Mesenchymal stem cell (in vitro differentiated cells and primary cell): ENCODE measurements at regions not wholly inside any gene's neighbourhood (a gene's known extent, or its start where the extent isn't known, plus 50 kb on each side); places are given as distances from the start of the nearest gene placed in this dataset.
"Not testable (repeated sequence)": the region's sequence is repeated elsewhere in the genome, so short reads cannot be mapped to it uniquely, and the experiment has no call there.

Experiments
- DNase-seq: peaks from one replicate; pipeline ENCODE4 v3.0.0-alpha.2; 2013
- H2AFZ ChIP-seq: one replicate; pipeline ENCODE4 v1.6.1; 2013; ENCODE audit warnings: low read depth, mild to moderate bottlenecking, control low read depth, inconsistent platforms, low read length, moderate library complexity
- H2AK5ac ChIP-seq: 2 replicates; pipeline ENCODE4 v1.6.1; 2013; ENCODE audit warnings: low read length, moderate library complexity, mild to moderate bottlenecking, inconsistent platforms; ENCODE audit not compliant: severe bottlenecking
- H2BK120ac ChIP-seq: one replicate; pipeline ENCODE4 v1.6.1; 2013; ENCODE audit warnings: low read depth, mild to moderate bottlenecking, inconsistent platforms, low read length, moderate library complexity
- H2BK12ac ChIP-seq, 2 experiments: one replicate each; pipeline ENCODE4 v1.6.1; 2013; ENCODE audit warnings: inconsistent platforms in 2 of 2, low read length in 2 of 2, mild to moderate bottlenecking in 2 of 2, moderate library complexity in 2 of 2, control low read depth in 1 of 2
- H2BK15ac ChIP-seq: one replicate; pipeline ENCODE4 v1.6.1; 2013; ENCODE audit warnings: mild to moderate bottlenecking, low read depth, inconsistent platforms; ENCODE audit not compliant: poor library complexity, severe bottlenecking
- H2BK5ac ChIP-seq: 2 replicates; pipeline ENCODE4 v1.6.1; 2013; ENCODE audit warnings: low read depth, mild to moderate bottlenecking, low read length, control low read depth, inconsistent platforms; ENCODE audit not compliant: poor library complexity, severe bottlenecking
- H3K14ac ChIP-seq, 2 experiments: one replicate each; pipeline ENCODE4 v1.6.1; 2013; ENCODE audit warnings: inconsistent platforms in 2 of 2, low read length in 2 of 2, control low read depth in 1 of 2, mild to moderate bottlenecking in 1 of 2, moderate library complexity in 1 of 2
- H3K18ac ChIP-seq, 2 experiments: one replicate each; pipeline ENCODE4 v1.6.1; 2013; ENCODE audit warnings: inconsistent platforms in 2 of 2, low read length in 2 of 2, control low read depth in 1 of 2, low read depth in 1 of 2, mild to moderate bottlenecking in 1 of 2
- H3K23ac ChIP-seq, 2 experiments: one replicate each; pipeline ENCODE4 v1.6.1; 2013; ENCODE audit warnings: inconsistent platforms in 2 of 2, low read length in 2 of 2, mild to moderate bottlenecking in 2 of 2, moderate library complexity in 2 of 2, control low read depth in 1 of 2
- H3K27ac ChIP-seq: 2 replicates; pipeline ENCODE4 v1.5.1; 2013; ENCODE audit warnings: mild to moderate bottlenecking, moderate library complexity, low read length, control low read depth, inconsistent platforms; ENCODE audit not compliant: poor library complexity, severe bottlenecking
- H3K27me3 ChIP-seq, 2 experiments: 2 replicates each; pipeline versions ENCODE4 v1.6.1 to v1.7.0; 2013; ENCODE audit warnings: low read length in 2 of 2, mild to moderate bottlenecking in 2 of 2, moderate library complexity in 2 of 2, control low read depth in 1 of 2, inconsistent platforms in 1 of 2; ENCODE audit not compliant: control insufficient read depth in 1 of 2, insufficient read depth in 1 of 2
- H3K36me3 ChIP-seq, 2 experiments: 2 replicates each; pipeline versions ENCODE4 v1.6.1 to v1.7.0; 2013; ENCODE audit warnings: low read length in 2 of 2, control low read depth in 1 of 2, inconsistent platforms in 1 of 2, low read depth in 1 of 2, mild to moderate bottlenecking in 1 of 2; ENCODE audit not compliant: insufficient read depth in 2 of 2, control insufficient read depth in 1 of 2
- H3K4ac ChIP-seq, 2 experiments: one replicate each; pipeline ENCODE4 v1.6.1; 2013; ENCODE audit warnings: inconsistent platforms in 2 of 2, low read length in 2 of 2, mild to moderate bottlenecking in 2 of 2, moderate library complexity in 2 of 2, control low read depth in 1 of 2, low read depth in 1 of 2
- H3K4me1 ChIP-seq: 2 replicates; pipeline ENCODE4 v1.6.1; 2013; ENCODE audit warnings: low read depth, low read length, control low read depth; ENCODE audit not compliant: control insufficient read depth, insufficient read depth
- H3K4me2 ChIP-seq: 2 replicates; pipeline ENCODE4 v1.6.1; 2013; ENCODE audit warnings: low read length, mild to moderate bottlenecking, inconsistent platforms; ENCODE audit not compliant: poor library complexity, severe bottlenecking
- H3K4me3 ChIP-seq, 2 experiments: 2 replicates each; pipeline versions ENCODE4 v1.5.1 to v1.7.0; 2013; ENCODE audit warnings: low read length in 2 of 2, mild to moderate bottlenecking in 2 of 2, control low read depth in 1 of 2, low read depth in 1 of 2; ENCODE audit not compliant: insufficient read depth in 1 of 2
- H3K79me1 ChIP-seq: replicated peaks from 2 replicates; pipeline ENCODE4 v1.6.1; 2013; ENCODE audit warnings: mild to moderate bottlenecking, control low read depth, low read length, inconsistent platforms; ENCODE audit not compliant: poor library complexity, severe bottlenecking
- H3K9ac ChIP-seq: 2 replicates; pipeline ENCODE4 v1.7.0; 2013; ENCODE audit warnings: mild to moderate bottlenecking, low read length, moderate library complexity
- H3K9me3 ChIP-seq: 2 replicates; pipeline ENCODE4 v1.7.0; 2013; ENCODE audit warnings: mild to moderate bottlenecking, low read length; ENCODE audit not compliant: control insufficient read depth
- H4K8ac ChIP-seq: one replicate; pipeline ENCODE4 v1.6.1; 2013; ENCODE audit warnings: inconsistent platforms, mild to moderate bottlenecking, low read length, moderate library complexity
- H4K91ac ChIP-seq: one replicate; pipeline ENCODE4 v1.6.1; 2013; ENCODE audit warnings: mild to moderate bottlenecking, low read length, inconsistent platforms
- WGBS: methylation state at CpG from one replicate; pipeline ENCODE4 v1.1.7; 2013; ENCODE audit warnings: mixed read lengths; 5-methylcytosine and 5-hydroxymethylcytosine counted together

GRCh38 chr21:6072691-6073090 lies 4448.7 kb upstream of the TPTE start:
- not testable (repeated sequence) for H3K36me3 ChIP-seq, H3K18ac ChIP-seq, H3K4me2 ChIP-seq, H3K9ac ChIP-seq, H3K27me3 ChIP-seq, H4K8ac ChIP-seq, H2BK120ac ChIP-seq, H2AFZ ChIP-seq, H3K79me1 ChIP-seq, H3K4me1 ChIP-seq, H2BK12ac ChIP-seq, H3K14ac ChIP-seq, H3K9me3 ChIP-seq, H3K27ac ChIP-seq, H2BK5ac ChIP-seq, H3K23ac ChIP-seq, H4K91ac ChIP-seq, H2AK5ac ChIP-seq, H3K4ac ChIP-seq, DNase-seq, H3K4me3 ChIP-seq, H2BK15ac ChIP-seq
- WGBS = no CpG with 5 or more reads among the region's 5 CpGs

- not testable (repeated sequence) for H2BK5ac ChIP-seq, H2AFZ ChIP-seq, H2BK12ac ChIP-seq, H3K14ac ChIP-seq, H3K27me3 ChIP-seq, H4K8ac ChIP-seq, H2BK120ac ChIP-seq, H3K36me3 ChIP-seq, H4K91ac ChIP-seq, H3K18ac ChIP-seq, H3K4ac ChIP-seq, H3K4me1 ChIP-seq, H3K9me3 ChIP-seq, H2AK5ac ChIP-seq, H3K9ac ChIP-seq, H3K4me3 ChIP-seq, DNase-seq, H2BK15ac ChIP-seq, H3K23ac ChIP-seq, H3K27ac ChIP-seq, H3K79me1 ChIP-seq, H3K4me2 ChIP-seq
- WGBS = no CpG with 5 or more reads among the region's 19 CpGs
These were observed 4447.2 kb upstream of the TPTE start for GRCh38 chr21:6073993-6074705.

DNA sequence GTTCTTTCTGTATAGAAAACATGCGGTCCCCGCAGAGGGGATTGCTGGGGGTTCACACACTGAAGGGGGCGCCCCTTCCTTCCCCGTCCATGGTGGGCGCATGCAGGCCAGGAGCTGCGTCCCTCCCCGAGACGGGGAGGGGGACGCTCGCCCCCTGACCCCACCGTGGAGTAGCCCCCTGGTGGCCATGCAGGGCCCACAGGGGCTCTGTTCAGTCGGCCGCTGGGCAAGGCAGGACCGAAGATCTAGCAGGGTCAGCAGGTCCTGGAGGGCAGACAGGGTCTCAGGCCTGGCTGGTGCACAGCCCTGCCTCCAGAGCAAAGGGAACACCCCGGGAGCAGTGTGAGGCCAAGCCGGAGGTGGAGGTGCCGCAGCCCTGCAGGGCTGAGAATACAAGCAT lies 4446.4 kb upstream of the TPTE start:
- not testable (repeated sequence) for H2BK120ac ChIP-seq, H3K9ac ChIP-seq, H3K4me3 ChIP-seq, H3K4me2 ChIP-seq, H2BK15ac ChIP-seq, H3K4ac ChIP-seq, DNase-seq, H3K9me3 ChIP-seq, H3K14ac ChIP-seq, H3K23ac ChIP-seq, H3K79me1 ChIP-seq, H2BK5ac ChIP-seq, H3K4me1 ChIP-seq, H3K36me3 ChIP-seq, H3K18ac ChIP-seq, H3K27ac ChIP-seq, H2AFZ ChIP-seq, H4K91ac ChIP-seq, H2BK12ac ChIP-seq, H4K8ac ChIP-seq, H2AK5ac ChIP-seq, H3K27me3 ChIP-seq
- no CpG with 5 or more reads among the region's 17 CpGs for WGBS

DNA sequence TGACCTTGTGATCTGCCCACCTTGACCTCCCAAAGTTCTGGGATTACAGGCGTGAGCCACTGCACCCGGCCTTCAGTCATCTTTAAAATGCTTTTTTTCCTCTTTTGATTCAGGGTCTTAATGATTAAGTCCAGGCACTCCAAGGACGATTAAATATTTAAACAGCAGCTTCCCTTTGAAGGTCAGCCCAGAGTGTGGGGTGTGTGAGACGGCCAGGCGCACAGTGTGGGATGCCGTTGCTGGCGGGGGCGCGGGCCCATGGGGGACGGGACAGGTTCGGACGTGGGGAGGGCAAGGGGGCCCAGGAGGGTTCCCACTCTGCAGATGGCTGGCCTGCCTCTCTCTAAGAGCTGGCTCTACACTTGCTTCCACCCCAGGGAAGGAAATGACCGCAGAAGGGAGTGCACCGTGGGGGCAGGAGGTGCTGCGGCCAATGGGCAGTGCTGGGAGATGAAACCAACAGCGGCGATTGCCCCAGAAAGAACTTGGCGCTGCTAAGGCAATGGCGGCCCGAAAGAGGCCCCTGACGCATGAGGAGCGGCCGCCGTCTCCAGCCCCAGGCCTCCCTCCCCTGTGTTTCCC lies 4445.7 kb upstream of the TPTE start:
- not testable (repeated sequence) for H3K23ac ChIP-seq, H3K27ac ChIP-seq, H2AFZ ChIP-seq, H3K27me3 ChIP-seq, H3K4ac ChIP-seq, H2AK5ac ChIP-seq, H4K91ac ChIP-seq, H3K4me2 ChIP-seq, H3K36me3 ChIP-seq, DNase-seq, H3K4me3 ChIP-seq, H2BK12ac ChIP-seq, H3K9me3 ChIP-seq, H2BK5ac ChIP-seq, H2BK120ac ChIP-seq, H3K9ac ChIP-seq, H3K18ac ChIP-seq, H2BK15ac ChIP-seq, H3K14ac ChIP-seq, H3K4me1 ChIP-seq, H3K79me1 ChIP-seq, H4K8ac ChIP-seq
- no CpG with 5 or more reads among the region's 24 CpGs for WGBS
